GM12874 (cell line): ENCODE measurements at regions not wholly inside any gene's neighbourhood (a gene's known extent, or its start where the extent isn't known, plus 50 kb on each side); places are given as distances from the start of the nearest gene placed in this dataset.

Experiments used
- TF ChIP-seq, protein P1 (sequence below): IDR thresholded peaks from 2 replicates; pipeline ENCODE4 v1.5.1; 2011; ENCODE audit warnings: low read depth, mild to moderate bottlenecking, control low read depth, low read length, moderate library complexity; ENCODE audit not compliant: insufficient read depth

DNA sequence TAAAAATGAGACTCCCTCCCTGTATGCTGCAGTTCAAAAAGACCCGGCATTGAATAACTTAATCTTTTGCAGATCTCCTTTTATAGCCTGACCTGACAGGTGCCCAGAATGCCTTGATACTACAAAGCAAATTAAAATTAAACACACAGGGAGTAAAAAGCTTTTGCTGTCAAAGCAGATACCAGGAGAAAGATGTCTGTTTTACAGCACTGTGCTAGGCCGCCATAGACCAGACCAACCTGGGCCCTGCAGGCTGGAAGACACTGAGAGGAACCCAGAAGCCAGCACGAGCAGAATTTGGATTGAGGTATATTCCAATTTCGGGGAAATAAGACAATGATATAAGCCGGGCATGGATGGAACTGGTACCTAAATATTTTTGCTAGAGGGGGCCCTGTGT is 602.8 kb upstream of the SOX11 start:
- TF ChIP-seq, protein P1, sequence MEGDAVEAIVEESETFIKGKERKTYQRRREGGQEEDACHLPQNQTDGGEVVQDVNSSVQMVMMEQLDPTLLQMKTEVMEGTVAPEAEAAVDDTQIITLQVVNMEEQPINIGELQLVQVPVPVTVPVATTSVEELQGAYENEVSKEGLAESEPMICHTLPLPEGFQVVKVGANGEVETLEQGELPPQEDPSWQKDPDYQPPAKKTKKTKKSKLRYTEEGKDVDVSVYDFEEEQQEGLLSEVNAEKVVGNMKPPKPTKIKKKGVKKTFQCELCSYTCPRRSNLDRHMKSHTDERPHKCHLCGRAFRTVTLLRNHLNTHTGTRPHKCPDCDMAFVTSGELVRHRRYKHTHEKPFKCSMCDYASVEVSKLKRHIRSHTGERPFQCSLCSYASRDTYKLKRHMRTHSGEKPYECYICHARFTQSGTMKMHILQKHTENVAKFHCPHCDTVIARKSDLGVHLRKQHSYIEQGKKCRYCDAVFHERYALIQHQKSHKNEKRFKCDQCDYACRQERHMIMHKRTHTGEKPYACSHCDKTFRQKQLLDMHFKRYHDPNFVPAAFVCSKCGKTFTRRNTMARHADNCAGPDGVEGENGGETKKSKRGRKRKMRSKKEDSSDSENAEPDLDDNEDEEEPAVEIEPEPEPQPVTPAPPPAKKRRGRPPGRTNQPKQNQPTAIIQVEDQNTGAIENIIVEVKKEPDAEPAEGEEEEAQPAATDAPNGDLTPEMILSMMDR: no peak

- TF ChIP-seq, protein P1: no peak
These were observed 599.1 kb upstream of the SOX11 start for GRCh38 chr2:5093056-5093455.

- TF ChIP-seq, protein P1: no peak
These were observed 598.7 kb upstream of the SOX11 start for GRCh38 chr2:5093518-5093917.

DNA sequence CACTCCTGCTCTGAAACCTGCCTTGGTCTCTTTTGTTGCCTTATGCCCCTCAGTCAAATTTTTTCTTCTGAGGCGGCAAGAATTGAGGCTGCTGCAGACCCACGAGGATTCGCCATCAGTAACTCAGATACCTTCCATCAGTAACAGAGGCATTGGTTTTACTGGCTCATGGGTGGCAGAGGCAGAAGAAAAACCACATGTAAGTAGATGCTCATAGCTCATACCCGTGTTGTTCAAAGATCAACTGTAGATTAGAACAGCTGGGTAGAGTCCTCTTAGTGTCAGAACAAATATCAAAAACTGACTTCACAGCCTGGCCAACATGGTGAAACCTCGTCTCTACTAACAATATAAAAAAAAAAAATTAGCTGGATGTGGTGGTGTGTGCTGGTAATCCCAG is 598.0 kb upstream of the SOX11 start:
- TF ChIP-seq, protein P1: no peak

- TF ChIP-seq, protein P1: no peak
These were observed 593.9 kb upstream of the SOX11 start for GRCh38 chr2:5098286-5098685.

GRCh38 chr2:5102823-5103222 is 589.4 kb upstream of the SOX11 start:
- TF ChIP-seq, protein P1: no peak

DNA sequence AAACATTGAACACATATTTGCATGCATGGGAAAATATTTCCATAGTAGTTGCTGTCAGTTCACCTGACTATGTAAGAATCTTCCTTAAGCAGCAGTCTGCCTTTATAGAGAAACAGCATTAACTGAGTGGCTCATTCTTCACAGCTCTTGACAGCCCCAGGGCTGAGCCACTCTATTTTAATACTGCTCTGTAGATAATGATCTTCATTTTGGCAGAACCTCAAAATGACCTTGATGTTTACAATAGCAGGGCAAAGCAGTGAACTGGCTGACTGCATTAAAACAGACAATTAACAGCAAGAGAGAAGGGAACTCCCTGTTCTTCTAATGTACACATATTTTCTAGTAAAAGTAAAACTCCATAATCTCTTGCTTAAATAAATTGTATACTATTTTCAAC is 580.6 kb upstream of the SOX11 start:
- TF ChIP-seq, protein P1: no peak

DNA sequence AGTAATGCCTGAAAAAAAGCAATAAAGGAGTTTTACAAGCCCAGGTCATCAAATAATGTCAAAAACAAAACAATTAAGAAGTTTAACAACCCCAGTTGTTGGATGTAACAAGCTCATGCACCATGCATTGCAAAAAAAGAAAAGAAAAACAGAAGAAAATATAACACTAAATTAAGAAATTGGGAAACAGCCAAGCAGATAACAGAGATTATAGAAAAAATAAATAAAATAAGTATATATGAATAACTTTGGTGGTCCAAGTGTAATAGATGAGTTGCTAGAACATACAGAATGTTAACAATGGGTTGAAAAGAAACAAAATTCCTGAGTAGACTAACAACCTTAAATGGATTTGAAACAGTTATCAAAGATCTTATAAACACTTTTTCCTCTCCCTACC is 573.1 kb upstream of the SOX11 start:
- TF ChIP-seq, protein P1: no peak
